ENCODE measurements at regions not wholly inside any gene's neighbourhood (a gene's known extent, or its start where the extent isn't known, plus 50 kb on each side); places are given as distances from the start of the nearest gene placed in this dataset.

DNA sequence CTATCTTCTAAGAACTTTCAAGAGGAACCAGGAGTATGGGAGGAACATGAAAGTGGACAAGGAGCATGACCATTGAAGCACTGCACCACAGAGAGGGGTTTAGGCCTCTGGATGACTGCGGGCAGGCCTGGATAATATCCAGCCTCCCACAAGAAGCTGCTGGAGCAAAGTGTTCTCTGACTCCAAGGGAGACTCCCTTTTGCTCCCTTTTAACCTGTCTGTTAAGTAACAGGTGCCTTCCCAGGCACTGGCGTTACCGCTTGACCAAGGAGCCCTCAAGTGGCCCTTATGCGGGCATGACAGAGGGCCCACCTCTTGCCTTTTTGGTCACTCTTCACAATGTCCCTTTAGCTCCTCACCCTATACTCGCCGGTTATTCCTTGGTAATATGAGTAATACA lies 666.2 kb downstream of the SLITRK6 start:
- TF ChIP-seq, protein P1, sequence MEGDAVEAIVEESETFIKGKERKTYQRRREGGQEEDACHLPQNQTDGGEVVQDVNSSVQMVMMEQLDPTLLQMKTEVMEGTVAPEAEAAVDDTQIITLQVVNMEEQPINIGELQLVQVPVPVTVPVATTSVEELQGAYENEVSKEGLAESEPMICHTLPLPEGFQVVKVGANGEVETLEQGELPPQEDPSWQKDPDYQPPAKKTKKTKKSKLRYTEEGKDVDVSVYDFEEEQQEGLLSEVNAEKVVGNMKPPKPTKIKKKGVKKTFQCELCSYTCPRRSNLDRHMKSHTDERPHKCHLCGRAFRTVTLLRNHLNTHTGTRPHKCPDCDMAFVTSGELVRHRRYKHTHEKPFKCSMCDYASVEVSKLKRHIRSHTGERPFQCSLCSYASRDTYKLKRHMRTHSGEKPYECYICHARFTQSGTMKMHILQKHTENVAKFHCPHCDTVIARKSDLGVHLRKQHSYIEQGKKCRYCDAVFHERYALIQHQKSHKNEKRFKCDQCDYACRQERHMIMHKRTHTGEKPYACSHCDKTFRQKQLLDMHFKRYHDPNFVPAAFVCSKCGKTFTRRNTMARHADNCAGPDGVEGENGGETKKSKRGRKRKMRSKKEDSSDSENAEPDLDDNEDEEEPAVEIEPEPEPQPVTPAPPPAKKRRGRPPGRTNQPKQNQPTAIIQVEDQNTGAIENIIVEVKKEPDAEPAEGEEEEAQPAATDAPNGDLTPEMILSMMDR (IDR thresholded peaks at IDR 0.05) = no peak
- TF ChIP-seq POLR2A (IDR thresholded peaks at IDR 0.05) = no peak
- no peak for TF ChIP-seq POLR2AphosphoS5 (IDR thresholded peaks at IDR 0.05)

Measured in upper lobe of left lung (tissue), 4 donors.